IMR-90 (cell line): ENCODE measurements at regions not wholly inside any gene's neighbourhood (a gene's known extent, or its start where the extent isn't known, plus 50 kb on each side); places are given as distances from the start of the nearest gene placed in this dataset.

Experiments
- CEBPB ChIP-seq: IDR thresholded peaks from 2 replicates; pipeline ENCODE4 v1.6.1; 2012; ENCODE audit warnings: low read depth, low read length, improper control_type of control experiment
- CHD1 ChIP-seq: IDR thresholded peaks from 2 replicates; pipeline ENCODE4 v1.6.1; 2012; ENCODE audit warnings: low read depth, low read length, improper control_type of control experiment
- CTCF ChIP-seq: conservative IDR thresholded peaks from 2 replicates; pipeline ENCODE4 v1.5.1; 2012; ENCODE audit warnings: mild to moderate bottlenecking, low read depth, low read length, improper control_type of control experiment
- FOS ChIP-seq: fragments of 150-350 bp; IDR thresholded peaks from 2 replicates; pipeline ENCODE4 v1.6.1; 2016; ENCODE audit warnings: low read depth, low read length
- MAFK ChIP-seq: IDR thresholded peaks from 2 replicates; pipeline ENCODE4 v1.6.1; 2012; ENCODE audit warnings: low read depth, low read length, improper control_type of control experiment
- MAZ ChIP-seq: IDR thresholded peaks from 2 replicates; pipeline ENCODE4 v1.6.1; 2012; ENCODE audit warnings: low read depth, mild to moderate bottlenecking, low read length, improper control_type of control experiment, moderate library complexity, borderline replicate concordance
- MXI1 ChIP-seq: IDR thresholded peaks from 2 replicates; pipeline ENCODE4 v1.6.1; 2012; ENCODE audit warnings: low read depth, mild to moderate bottlenecking, low read length, moderate library complexity, borderline replicate concordance
- NFE2L2 ChIP-seq: fragments of 150-350 bp; IDR thresholded peaks from 2 replicates; pipeline ENCODE4 v1.6.1; 2016; ENCODE audit warnings: low read depth, mild to moderate bottlenecking, low read length
- POLR2A ChIP-seq: IDR thresholded peaks from 2 replicates; pipeline ENCODE4 v1.6.1; 2012; ENCODE audit warnings: mild to moderate bottlenecking, low read depth, low read length
- RAD21 ChIP-seq: IDR thresholded peaks from 2 replicates; pipeline ENCODE4 v1.6.1; 2012; ENCODE audit warnings: low read length, improper control_type of control experiment
- SMC3 ChIP-seq: fragments of 150-350 bp; IDR thresholded peaks from 2 replicates; pipeline ENCODE4 v1.6.1; 2016; ENCODE audit warnings: low read depth, mild to moderate bottlenecking, antibody characterized with exemption, low read length, moderate library complexity
- USF2 ChIP-seq: fragments of 150-350 bp; IDR thresholded peaks from 2 replicates; pipeline ENCODE4 v1.6.1; 2017; ENCODE audit warnings: mild to moderate bottlenecking, antibody characterized with exemption, low read length, low read depth

GRCh38 chr7:31236868-31237267 is 103.7 kb downstream of the NEUROD6 start:
- no peak for TF ChIP-seq CTCF
- no peak for TF ChIP-seq MXI1
- TF ChIP-seq POLR2A, result no peak
- no peak for TF ChIP-seq CEBPB
- TF ChIP-seq RAD21, result no peak
- no peak for TF ChIP-seq FOS
- no peak for TF ChIP-seq MAFK
- TF ChIP-seq CHD1, result no peak
- no peak for TF ChIP-seq SMC3
- TF ChIP-seq USF2, result no peak
- TF ChIP-seq MAZ, result no peak
- TF ChIP-seq NFE2L2, result no peak
